ENCODE measurements at regions not wholly inside any gene's neighbourhood (a gene's known extent, or its start where the extent isn't known, plus 50 kb on each side); places are given as distances from the start of the nearest gene placed in this dataset.

DNA sequence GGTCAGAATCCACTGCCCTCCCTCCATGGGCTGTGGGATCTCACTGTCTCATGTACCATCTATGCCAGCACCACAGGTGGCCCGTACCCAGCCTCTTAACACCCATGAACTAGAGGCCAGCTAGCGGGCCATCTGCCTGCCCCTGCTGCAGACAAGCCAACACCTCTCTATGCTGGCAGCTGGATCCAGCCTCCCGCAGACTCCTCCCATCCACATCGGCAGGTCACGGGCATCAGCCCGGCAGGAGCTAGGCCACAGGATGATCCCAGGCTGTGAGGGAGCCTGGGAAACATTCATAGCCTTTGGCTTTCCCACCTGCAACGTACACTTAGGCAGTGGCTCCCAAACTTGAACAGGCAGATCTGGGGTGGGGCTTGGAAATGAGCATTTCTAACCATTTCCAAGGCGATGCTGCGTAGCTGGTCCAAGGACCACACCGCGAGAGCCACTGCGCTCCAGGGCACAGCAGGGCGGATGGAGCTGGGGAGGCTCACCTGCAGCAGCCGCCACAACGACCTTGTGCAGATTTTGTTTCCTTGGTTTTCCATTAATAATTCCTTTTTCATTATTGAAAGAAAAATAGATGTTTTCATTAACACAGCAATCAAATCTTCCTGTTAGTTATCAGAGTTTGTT lies 114.7 kb downstream of the KCNF1 start:
- no peak for ATAC-seq
- Histone ChIP-seq H4K20me1 (ENCODE audit: insufficient read depth) (no peaks in the 10 kb centered on the region), H3K9me3 (ENCODE audit: control insufficient read depth in 1 of 2, insufficient read depth in 1 of 2, low read depth in 1 of 2, low read length in 2 of 2) (no peaks in the 10 kb centered on the region), H3K36me3 (ENCODE audit: control insufficient read depth in 1 of 2, insufficient read depth in 2 of 2, low read length in 2 of 2) (no peaks in the 10 kb centered on the region), H3K27me3 (ENCODE audit: insufficient read depth, low read length) (no peaks in the 10 kb centered on the region), H3K4me2 (ENCODE audit: low read length) (no peak overlapping the region), H3K27ac (ENCODE audit: low read depth, low read length) (no peak overlapping the region), H3K79me2 (ENCODE audit: insufficient read depth, low read length) (no peaks in the 10 kb centered on the region), H3K9me2 (ENCODE audit: insufficient read depth) (no peaks in the 10 kb centered on the region), H3K4me3 (replicated peaks in 1 of 2; ENCODE audit: low read depth in 1 of 2, low read length in 2 of 2) (no peak overlapping the region), H3K9ac (ENCODE audit: low read length) (no peak overlapping the region), H2AFZ (ENCODE audit: low read depth, low read length, poor library complexity, severe bottlenecking) (no peak overlapping the region), H3K4me1 (ENCODE audit: control insufficient read depth in 1 of 2, insufficient read depth in 2 of 2, low read length in 2 of 2) (peaks cover 0 to 17% of the 10 kb centered on the region in 2 experiments; a peak in 2 of 4 replicates)
- DNase-seq (ENCODE audit: low read depth, low spot score), result no peak
- TF ChIP-seq, protein P1, sequence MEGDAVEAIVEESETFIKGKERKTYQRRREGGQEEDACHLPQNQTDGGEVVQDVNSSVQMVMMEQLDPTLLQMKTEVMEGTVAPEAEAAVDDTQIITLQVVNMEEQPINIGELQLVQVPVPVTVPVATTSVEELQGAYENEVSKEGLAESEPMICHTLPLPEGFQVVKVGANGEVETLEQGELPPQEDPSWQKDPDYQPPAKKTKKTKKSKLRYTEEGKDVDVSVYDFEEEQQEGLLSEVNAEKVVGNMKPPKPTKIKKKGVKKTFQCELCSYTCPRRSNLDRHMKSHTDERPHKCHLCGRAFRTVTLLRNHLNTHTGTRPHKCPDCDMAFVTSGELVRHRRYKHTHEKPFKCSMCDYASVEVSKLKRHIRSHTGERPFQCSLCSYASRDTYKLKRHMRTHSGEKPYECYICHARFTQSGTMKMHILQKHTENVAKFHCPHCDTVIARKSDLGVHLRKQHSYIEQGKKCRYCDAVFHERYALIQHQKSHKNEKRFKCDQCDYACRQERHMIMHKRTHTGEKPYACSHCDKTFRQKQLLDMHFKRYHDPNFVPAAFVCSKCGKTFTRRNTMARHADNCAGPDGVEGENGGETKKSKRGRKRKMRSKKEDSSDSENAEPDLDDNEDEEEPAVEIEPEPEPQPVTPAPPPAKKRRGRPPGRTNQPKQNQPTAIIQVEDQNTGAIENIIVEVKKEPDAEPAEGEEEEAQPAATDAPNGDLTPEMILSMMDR (IDR thresholded peaks at IDR 0.05 in 2 of 3, conservative IDR thresholded peaks at IDR 0.05 in 1 of 3; ENCODE audit: borderline replicate concordance in 1 of 3, insufficient read depth in 1 of 3, low read depth in 2 of 3, low read length in 2 of 3), result no peak
- TF ChIP-seq EGR1 (IDR thresholded peaks at IDR 0.05; ENCODE audit: low read depth) (no peak), ELF1 (IDR thresholded peaks at IDR 0.05; ENCODE audit: borderline replicate concordance, low read depth) (no peak), FOSL1 (IDR thresholded peaks at IDR 0.05; ENCODE audit: low read depth) (no peak), SP1 (IDR thresholded peaks at IDR 0.05; ENCODE audit: low read depth) (no peak), EZH2phosphoT487 (IDR thresholded peaks at IDR 0.05; ENCODE audit: borderline replicate concordance) (no peak), ZFX (IDR thresholded peaks at IDR 0.05) (no peak), ZNF274 (IDR thresholded peaks at IDR 0.05; ENCODE audit: low read depth, low read length) (no peak), YY1 (IDR thresholded peaks at IDR 0.05; ENCODE audit: extremely low read depth, insufficient replicate concordance, low read depth, low read length) (no peak), RAD21 (IDR thresholded peaks at IDR 0.05; ENCODE audit: low read depth) (no peak), CEBPB (IDR thresholded peaks at IDR 0.05; ENCODE audit: low read depth) (no peak), CBX3 (IDR thresholded peaks at IDR 0.05; ENCODE audit: low read depth) (no peak), POLR2AphosphoS5 (IDR thresholded peaks at IDR 0.05; ENCODE audit: low read depth, low read length) (no peak), EZH2 (IDR thresholded peaks at IDR 0.05) (no peak), SIN3A (IDR thresholded peaks at IDR 0.05; ENCODE audit: low read depth) (no peak), SRF (IDR thresholded peaks at IDR 0.05; ENCODE audit: low read depth) (no peak), TCF7L2 (IDR thresholded peaks at IDR 0.05; ENCODE audit: borderline replicate concordance, extremely low read depth, insufficient read depth, insufficient read length) (no peak)
- TF ChIP-seq, protein P2, sequence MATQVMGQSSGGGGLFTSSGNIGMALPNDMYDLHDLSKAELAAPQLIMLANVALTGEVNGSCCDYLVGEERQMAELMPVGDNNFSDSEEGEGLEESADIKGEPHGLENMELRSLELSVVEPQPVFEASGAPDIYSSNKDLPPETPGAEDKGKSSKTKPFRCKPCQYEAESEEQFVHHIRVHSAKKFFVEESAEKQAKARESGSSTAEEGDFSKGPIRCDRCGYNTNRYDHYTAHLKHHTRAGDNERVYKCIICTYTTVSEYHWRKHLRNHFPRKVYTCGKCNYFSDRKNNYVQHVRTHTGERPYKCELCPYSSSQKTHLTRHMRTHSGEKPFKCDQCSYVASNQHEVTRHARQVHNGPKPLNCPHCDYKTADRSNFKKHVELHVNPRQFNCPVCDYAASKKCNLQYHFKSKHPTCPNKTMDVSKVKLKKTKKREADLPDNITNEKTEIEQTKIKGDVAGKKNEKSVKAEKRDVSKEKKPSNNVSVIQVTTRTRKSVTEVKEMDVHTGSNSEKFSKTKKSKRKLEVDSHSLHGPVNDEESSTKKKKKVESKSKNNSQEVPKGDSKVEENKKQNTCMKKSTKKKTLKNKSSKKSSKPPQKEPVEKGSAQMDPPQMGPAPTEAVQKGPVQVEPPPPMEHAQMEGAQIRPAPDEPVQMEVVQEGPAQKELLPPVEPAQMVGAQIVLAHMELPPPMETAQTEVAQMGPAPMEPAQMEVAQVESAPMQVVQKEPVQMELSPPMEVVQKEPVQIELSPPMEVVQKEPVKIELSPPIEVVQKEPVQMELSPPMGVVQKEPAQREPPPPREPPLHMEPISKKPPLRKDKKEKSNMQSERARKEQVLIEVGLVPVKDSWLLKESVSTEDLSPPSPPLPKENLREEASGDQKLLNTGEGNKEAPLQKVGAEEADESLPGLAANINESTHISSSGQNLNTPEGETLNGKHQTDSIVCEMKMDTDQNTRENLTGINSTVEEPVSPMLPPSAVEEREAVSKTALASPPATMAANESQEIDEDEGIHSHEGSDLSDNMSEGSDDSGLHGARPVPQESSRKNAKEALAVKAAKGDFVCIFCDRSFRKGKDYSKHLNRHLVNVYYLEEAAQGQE (IDR thresholded peaks at IDR 0.05; ENCODE audit: low read depth), result no peak
- TF ChIP-seq, protein P3, sequence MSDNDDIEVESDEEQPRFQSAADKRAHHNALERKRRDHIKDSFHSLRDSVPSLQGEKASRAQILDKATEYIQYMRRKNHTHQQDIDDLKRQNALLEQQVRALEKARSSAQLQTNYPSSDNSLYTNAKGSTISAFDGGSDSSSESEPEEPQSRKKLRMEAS (IDR thresholded peaks at IDR 0.05), result no peak
- POLR2A ChIA-PET, result no interaction called here
- CTCF ChIA-PET, result no interaction called here
- RAD21 ChIA-PET (ENCODE audit: low non-redundant PET in 1 of 2, low total read pairs in 2 of 2, uncharacterized antibody in 2 of 2, unreplicated experiment in 2 of 2), result no interaction called here
- intact Hi-C loops (cut with micrococcal nuclease), result loop anchor here (10.0 kb wide), 1 partner anchor 192 kb away; no protein-coding TSS in a partner anchor
- no TSS peak for BruUV-seq (replicated peaks)
